Activated T-cell treated with anti-CD3 and anti-CD28 coated beads, Interleukin-2, amount 50 U/mL, for 48 hours (primary cell): ENCODE measurements at regions not wholly inside any gene's neighbourhood (a gene's known extent, or its start where the extent isn't known, plus 50 kb on each side); places are given as distances from the start of the nearest gene placed in this dataset.

Experiments
- DNase-seq, 2 experiments: peaks; one replicate each; pipeline ENCODE4 v3.0.0-alpha.2; 2020

GRCh38 chr5:88540471-88541115 lies 271.9 kb upstream of the TMEM161B start:
- DNase-seq: no peak

- DNase-seq: no peak
Measured at GRCh38 chr5:88539693-88540365, 271.2 kb upstream of the TMEM161B start.

GRCh38 chr5:88539026-88539425 lies 270.4 kb upstream of the TMEM161B start:
- no peak for DNase-seq

- no peak for DNase-seq
Measured at GRCh38 chr5:88536146-88536545, 267.5 kb upstream of the TMEM161B start.

GRCh38 chr5:88524941-88525340 lies 256.3 kb upstream of the TMEM161B start:
- DNase-seq: no peak

GRCh38 chr5:88519066-88519465 lies 250.4 kb upstream of the TMEM161B start:
- DNase-seq: no peak

- DNase-seq: no peak
Measured at GRCh38 chr5:88518131-88519016, 249.7 kb upstream of the TMEM161B start.

- DNase-seq: no peak
Measured at GRCh38 chr5:88515881-88516819, 247.5 kb upstream of the TMEM161B start.

- DNase-seq: no peak
Measured at GRCh38 chr5:88515068-88515467, 246.4 kb upstream of the TMEM161B start.

- no peak for DNase-seq
Measured at GRCh38 chr5:88509403-88509802, 240.8 kb upstream of the TMEM161B start.

- no peak for DNase-seq
Measured at GRCh38 chr5:88507261-88507660, 238.6 kb upstream of the TMEM161B start.

GRCh38 chr5:88503406-88503805 lies 234.8 kb upstream of the TMEM161B start:
- DNase-seq: no peak

- DNase-seq: no peak
Measured at GRCh38 chr5:88503041-88503345, 234.3 kb upstream of the TMEM161B start.

- DNase-seq: no peak
Measured at GRCh38 chr5:88502179-88503040, 233.8 kb upstream of the TMEM161B start.

- DNase-seq: no peak
Measured at GRCh38 chr5:88495810-88496209, 227.2 kb upstream of the TMEM161B start.

- DNase-seq: no peak
Measured at GRCh38 chr5:88490874-88491273, 222.2 kb upstream of the TMEM161B start.

GRCh38 chr5:88489364-88489763 lies 220.7 kb upstream of the TMEM161B start:
- DNase-seq: no peak

GRCh38 chr5:88488561-88488960 lies 219.9 kb upstream of the TMEM161B start:
- DNase-seq: no peak

GRCh38 chr5:88488130-88488529 lies 219.5 kb upstream of the TMEM161B start:
- DNase-seq: no peak

- DNase-seq: no peak
Measured at GRCh38 chr5:88487066-88487465, 218.4 kb upstream of the TMEM161B start.

- no peak for DNase-seq
Measured at GRCh38 chr5:88486431-88486830, 217.8 kb upstream of the TMEM161B start.

GRCh38 chr5:88485531-88485930 lies 216.9 kb upstream of the TMEM161B start:
- DNase-seq: no peak
